Common myeloid progenitor, CD34-positive (primary cell): ENCODE measurements at regions not wholly inside any gene's neighbourhood (a gene's known extent, or its start where the extent isn't known, plus 50 kb on each side); places are given as distances from the start of the nearest gene placed in this dataset.

Source experiments
- CTCF ChIA-PET: fragments of 350-600 bp; sonication (Branson Sonifier 250); formaldehyde crosslinking; loops from one replicate; lab custom pipeline; 2021; ENCODE audit warnings: antibody characterized with exemption; lab: Charles Lee
- POLR2A ChIA-PET: fragments of 350-600 bp; sonication (Branson Sonifier 250); formaldehyde crosslinking; loops from one replicate; lab custom pipeline; 2021; ENCODE audit warnings: antibody characterized with exemption; lab: Charles Lee
- DNase-seq, 3 donors: peaks; one replicate each; pipeline versions ENCODE4 v3.0.0 to v3.0.0-alpha.2; 2013
- H3K27ac ChIP-seq, 2 experiments: 1 replicate in 1 of 2; 2 replicates in 1 of 2; pipeline ENCODE4 v1.7.0; 2013; ENCODE audit warnings: inconsistent platforms in 2 of 2, low read length in 2 of 2, mild to moderate bottlenecking in 2 of 2, low read depth in 1 of 2, moderate library complexity in 1 of 2; ENCODE audit not compliant: severe bottlenecking in 2 of 2, insufficient read depth in 1 of 2, poor library complexity in 1 of 2
- H3K27me3 ChIP-seq, 5 experiments: replicated peaks in 2 of 5; 1 replicate in 3 of 5; 2 replicates in 2 of 5; pipeline versions ENCODE4 v1.6.1 to v1.7.0; 2013; ENCODE audit warnings: low read length in 4 of 5, mild to moderate bottlenecking in 2 of 5, moderate library complexity in 2 of 5, inconsistent platforms in 1 of 5; ENCODE audit not compliant: insufficient read depth in 5 of 5, control insufficient read depth in 4 of 5
- H3K36me3 ChIP-seq, 4 experiments: 1 replicate in 2 of 4; 2 replicates in 2 of 4; pipeline versions ENCODE4 v1.6.1 to v1.7.0; 2013; ENCODE audit warnings: low read length in 3 of 4, control low read depth in 1 of 4, mild to moderate bottlenecking in 1 of 4; ENCODE audit not compliant: control insufficient read depth in 4 of 4, insufficient read depth in 4 of 4
- H3K4me1 ChIP-seq, 4 experiments: 1 replicate in 3 of 4; 2 replicates in 1 of 4; pipeline versions ENCODE4 v1.6.1 to v1.7.1; 2013; ENCODE audit warnings: low read length in 3 of 4, mild to moderate bottlenecking in 3 of 4, control low read depth in 1 of 4, inconsistent platforms in 1 of 4, moderate library complexity in 1 of 4; ENCODE audit not compliant: control insufficient read depth in 4 of 4, insufficient read depth in 4 of 4; ENCODE audit errors: control extremely low read depth in 1 of 4
- H3K4me3 ChIP-seq, 7 experiments: 1 replicate in 4 of 7; 2 replicates in 3 of 7; pipeline versions ENCODE4 v1.5.1 to v1.7.0; 2013; ENCODE audit warnings: mild to moderate bottlenecking in 7 of 7, low read length in 6 of 7, moderate library complexity in 6 of 7, inconsistent platforms in 2 of 7, low read depth in 2 of 7, control low read depth in 1 of 7; ENCODE audit not compliant: insufficient read depth in 4 of 7, control insufficient read depth in 1 of 7; ENCODE audit errors: extremely low read depth in 1 of 7
- H3K9me3 ChIP-seq, 5 experiments: 1 replicate in 4 of 5; 2 replicates in 1 of 5; pipeline versions ENCODE4 v1.6.1 to v1.7.1; 2013; ENCODE audit warnings: low read length in 4 of 5, mild to moderate bottlenecking in 2 of 5, inconsistent platforms in 1 of 5, low read depth in 1 of 5, moderate library complexity in 1 of 5; ENCODE audit not compliant: control insufficient read depth in 4 of 5, insufficient read depth in 2 of 5; ENCODE audit errors: control extremely low read depth in 1 of 5
- WGBS: methylation state at CpG from one replicate; pipeline ENCODE4 v1.1.5; 2013; ENCODE audit not compliant: insufficient coverage; 5-methylcytosine and 5-hydroxymethylcytosine counted together

DNA sequence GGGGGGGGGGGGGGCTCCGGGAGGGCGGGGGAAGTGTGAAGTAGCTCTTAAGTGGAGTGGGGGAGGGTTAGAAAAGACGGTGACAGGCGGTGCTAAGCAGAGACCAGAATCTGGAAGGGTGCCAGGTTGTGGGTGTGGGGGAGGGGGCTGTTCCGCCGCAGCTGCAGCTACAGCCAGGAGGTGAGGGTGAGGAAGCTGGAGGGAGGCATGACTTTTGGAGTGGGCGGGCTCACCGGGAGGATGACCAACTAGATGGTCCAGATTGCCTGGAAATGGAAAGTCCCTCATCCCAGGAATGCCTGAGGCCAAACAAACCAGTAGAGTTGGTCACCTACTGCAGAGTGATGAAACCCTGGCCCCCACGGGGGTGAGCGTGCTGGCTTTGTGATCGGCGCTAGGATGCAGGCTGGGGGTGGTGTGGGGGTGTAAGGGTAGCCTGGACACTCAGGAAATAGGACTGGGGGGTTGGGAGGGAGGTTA, 158.1 kb upstream of the SHB start:
- POLR2A ChIA-PET, result no interaction called here
- CTCF ChIA-PET, result interaction anchor here (0.7 to 1.1 kb wide), 3 partner anchors 9 to 67 kb away, joined by 3 read pairs; no protein-coding TSS in a partner anchor
- Histone ChIP-seq H3K27ac (no peak overlapping the region), H3K36me3 (no peaks in the 10 kb centered on the region), H3K4me3 (peak overlapping the region in 6 of 7 experiments; percentile 19 to 71 (median 46)), H3K4me1 (peaks cover 0 to 18% (median 17%) of the 10 kb centered on the region in 4 experiments), H3K27me3 (no peaks in the 10 kb centered on the region), H3K9me3 (no peaks in the 10 kb centered on the region)
- peak; percentile 88 to 97 (median 94) for DNase-seq
- 1% methylated on average over 10 of the region's 12 CpGs for WGBS

DNA sequence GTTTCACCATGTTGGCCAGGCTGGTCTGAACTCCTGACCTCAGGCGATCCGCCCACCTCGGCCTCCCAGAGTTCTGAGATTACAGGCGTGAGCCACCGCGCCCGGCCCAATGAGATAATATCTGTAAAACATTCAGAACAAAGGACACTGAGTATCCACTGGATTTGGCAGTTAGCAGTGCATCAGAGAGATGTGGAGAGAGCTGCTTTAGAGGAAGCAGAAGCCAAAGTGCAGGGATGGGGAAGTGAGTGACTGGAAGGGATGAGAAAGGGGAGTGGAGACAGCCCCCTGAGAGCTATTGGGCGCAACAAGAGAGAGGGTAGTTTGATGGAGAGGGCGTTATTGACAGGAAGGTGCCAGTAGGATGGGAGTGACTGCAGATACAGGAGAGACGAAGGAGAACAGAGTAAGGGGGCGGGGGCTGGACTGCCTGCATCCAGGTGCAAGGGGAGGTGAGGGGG, 157.5 kb upstream of the SHB start:
- Histone ChIP-seq H3K27me3 (no peaks in the 10 kb centered on the region), H3K9me3 (no peaks in the 10 kb centered on the region), H3K4me1 (peaks cover 0 to 18% (median 17%) of the 10 kb centered on the region in 4 experiments), H3K4me3 (peak overlapping the region in 3 of 7 experiments; percentile 4 to 43 (median 26)), H3K36me3 (no peaks in the 10 kb centered on the region), H3K27ac (no peak overlapping the region)
- ChIA-PET CTCF (interaction anchor here (0.7 to 1.1 kb wide), 2 partner anchors 10 to 66 kb away, joined by 3 read pairs; no protein-coding TSS in a partner anchor), POLR2A (no interaction called here)
- DNase-seq, result peak; percentile 33 to 87 (median 84)
- 0% methylated on average over 1 of the region's 11 CpGs for WGBS

GRCh38 chr9:38224941-38225340, 155.9 kb upstream of the SHB start:
- Histone ChIP-seq H3K4me3 (no peak overlapping the region), H3K36me3 (no peaks in the 10 kb centered on the region), H3K4me1 (peaks cover 0 to 18% (median 17%) of the 10 kb centered on the region in 4 experiments), H3K27ac (no peak overlapping the region), H3K9me3 (no peaks in the 10 kb centered on the region), H3K27me3 (no peaks in the 10 kb centered on the region)
- ChIA-PET CTCF (interaction anchor here (1.3 to 1.5 kb wide), 2 partner anchors 25 to 137 kb away, joined by 6 to 7 read pairs; no protein-coding TSS in a partner anchor), POLR2A (no interaction called here)
- WGBS, result 95% methylated on average over 5 of the region's 6 CpGs
- DNase-seq, result no peak

GRCh38 chr9:38216572-38216971, 147.5 kb upstream of the SHB start:
- DNase-seq, result no peak
- no peaks in the 10 kb centered on the region for H3K4me1 ChIP-seq
- no peak overlapping the region for H3K27ac ChIP-seq
- 100% methylated on average over 1 of the region's 1 CpG for WGBS
- no peaks in the 10 kb centered on the region for H3K9me3 ChIP-seq
- no peak overlapping the region for H3K4me3 ChIP-seq
- ChIA-PET CTCF (no interaction called here), POLR2A (no interaction called here)
- no peaks in the 10 kb centered on the region for H3K27me3 ChIP-seq
- no peaks in the 10 kb centered on the region for H3K36me3 ChIP-seq

GRCh38 chr9:38215465-38215864, 146.4 kb upstream of the SHB start:
- POLR2A ChIA-PET, result no interaction called here
- no peak for DNase-seq
- no CpG with 5 or more reads among the region's 3 CpGs for WGBS

GRCh38 chr9:38214432-38214831, 145.4 kb upstream of the SHB start:
- DNase-seq, result no peak
- no peak overlapping the region for H3K27ac ChIP-seq
- no peaks in the 10 kb centered on the region for H3K36me3 ChIP-seq
- no peak overlapping the region for H3K4me3 ChIP-seq
- 57% methylated on average over 1 of the region's 2 CpGs for WGBS
- no peaks in the 10 kb centered on the region for H3K9me3 ChIP-seq
- H3K27me3 ChIP-seq, result no peaks in the 10 kb centered on the region
- POLR2A ChIA-PET, result no interaction called here
- CTCF ChIA-PET, result interaction anchor here (0.5 to 1.7 kb wide), 2 partner anchors 54 to 345 kb away, joined by 3 to 5 read pairs; no protein-coding TSS in a partner anchor
- no peaks in the 10 kb centered on the region for H3K4me1 ChIP-seq

More at GRCh38 chr9:38215465-38215864, 146.4 kb upstream of the SHB start:
- no peaks in the 10 kb centered on the region for H3K4me1 ChIP-seq
- H3K4me3 ChIP-seq, result no peak overlapping the region
- H3K36me3 ChIP-seq, result no peaks in the 10 kb centered on the region
- H3K27me3 ChIP-seq, result no peaks in the 10 kb centered on the region
- H3K27ac ChIP-seq, result no peak overlapping the region
- H3K9me3 ChIP-seq, result no peaks in the 10 kb centered on the region
- CTCF ChIA-PET, result no interaction called here

DNA sequence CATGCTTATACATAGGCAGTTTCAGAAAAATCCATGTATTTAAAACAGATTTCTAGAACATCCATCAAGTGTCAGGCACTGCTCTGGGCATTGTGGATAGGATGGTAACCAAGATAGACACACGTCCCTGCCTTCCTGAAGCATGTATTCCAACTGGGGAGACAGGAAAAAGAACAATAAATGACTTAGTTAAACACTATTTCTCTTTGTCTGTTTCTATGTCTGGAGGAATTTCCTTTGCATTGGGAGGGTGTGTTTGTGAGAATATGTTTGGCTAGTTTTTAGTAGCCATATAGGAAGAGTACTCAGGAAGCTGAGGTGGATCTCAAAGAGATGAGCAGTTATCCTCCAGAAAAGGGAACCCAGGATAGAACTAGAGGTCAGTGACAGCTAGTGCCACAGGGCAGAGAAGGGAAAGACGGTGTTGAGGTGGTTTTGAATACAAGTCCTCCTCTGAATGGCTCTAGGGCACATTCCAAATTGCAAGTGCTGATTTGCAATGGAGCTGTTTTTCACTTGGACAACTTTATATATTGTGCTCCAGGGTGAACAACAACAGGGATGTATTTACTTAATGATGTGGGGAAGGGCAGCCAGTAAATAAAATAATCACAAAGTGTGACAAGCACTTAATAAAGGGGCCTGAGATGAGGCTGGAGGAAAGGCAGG, 144.7 kb upstream of the SHB start:
- H3K9me3 ChIP-seq, result no peaks in the 10 kb centered on the region
- DNase-seq, result no peak
- CTCF ChIA-PET, result interaction anchor here (1.7 kb wide), 1 partner anchor 53 kb away, joined by 5 read pairs; no protein-coding TSS in a partner anchor

More for the DNA sequence above, 144.7 kb upstream of the SHB start:
- H3K27me3 ChIP-seq, result no peaks in the 10 kb centered on the region
- H3K4me3 ChIP-seq, result no peak overlapping the region
- 83% methylated on average over 2 of the region's 2 CpGs for WGBS
- H3K4me1 ChIP-seq, result no peaks in the 10 kb centered on the region
- no peaks in the 10 kb centered on the region for H3K36me3 ChIP-seq
- POLR2A ChIA-PET, result no interaction called here
- no peak overlapping the region for H3K27ac ChIP-seq
